HG02938 (cell line): ENCODE measurements at regions not wholly inside any gene's neighbourhood (a gene's known extent, or its start where the extent isn't known, plus 50 kb on each side); places are given as distances from the start of the nearest gene placed in this dataset.

Experiments
- ATAC-seq: cut with Tn5 transposase; IDR thresholded peaks from one replicate; pipeline ENCODE4 v1.9.1; 2021; ENCODE audit warnings: mild to moderate bottlenecking, moderate library complexity; ENCODE audit not compliant: unreplicated experiment

DNA sequence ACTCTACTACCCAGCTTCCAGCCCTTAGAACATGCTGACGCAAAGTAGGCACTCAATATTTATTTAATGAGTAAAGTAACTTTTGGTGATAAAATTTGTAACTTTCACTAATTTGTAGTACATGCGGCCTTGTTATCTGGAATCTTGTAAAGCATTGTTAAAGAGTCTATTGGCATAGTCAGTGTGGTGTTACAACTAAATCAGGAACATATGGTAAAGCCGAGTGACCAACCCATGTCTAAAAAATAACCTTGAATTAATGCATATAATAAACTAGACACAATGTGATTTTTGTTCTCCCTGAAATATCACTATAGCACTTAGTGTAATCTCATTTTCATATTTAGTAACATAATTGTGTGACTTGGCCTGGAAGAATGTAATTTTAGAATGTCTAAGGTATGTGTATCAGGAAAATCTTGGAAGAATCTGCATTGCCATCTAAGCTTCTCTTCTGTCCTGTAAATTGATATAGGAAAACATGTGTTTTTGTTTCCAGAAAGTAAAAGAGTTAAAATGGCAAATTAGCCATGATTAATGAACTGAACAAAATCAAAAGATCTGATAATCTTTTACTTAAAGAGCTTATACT is 256.7 kb upstream of the GNAI1 start:
- ATAC-seq, result no peak

DNA sequence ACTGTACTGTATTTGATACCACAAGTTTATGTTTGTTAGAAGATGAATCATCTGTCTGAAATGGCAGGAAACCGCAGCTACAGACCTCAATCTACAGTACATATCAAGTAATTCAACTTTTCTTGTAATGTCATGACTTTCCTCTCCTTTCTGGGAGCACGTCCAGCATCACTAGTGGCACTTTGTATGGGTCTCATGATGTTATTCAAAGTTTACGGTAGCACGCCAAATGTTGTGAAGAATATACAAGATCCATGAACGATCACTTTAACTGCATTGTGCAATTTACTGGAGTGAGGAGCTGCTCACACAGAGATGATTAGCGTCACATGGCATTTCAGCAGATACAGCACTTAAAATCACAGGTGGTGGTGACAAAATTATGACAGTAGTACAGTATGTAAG is 257.8 kb upstream of the GNAI1 start:
- no peak for ATAC-seq

- no peak for ATAC-seq
These were observed 259.8 kb upstream of the GNAI1 start for GRCh38 chr7:79874797-79875196.

DNA sequence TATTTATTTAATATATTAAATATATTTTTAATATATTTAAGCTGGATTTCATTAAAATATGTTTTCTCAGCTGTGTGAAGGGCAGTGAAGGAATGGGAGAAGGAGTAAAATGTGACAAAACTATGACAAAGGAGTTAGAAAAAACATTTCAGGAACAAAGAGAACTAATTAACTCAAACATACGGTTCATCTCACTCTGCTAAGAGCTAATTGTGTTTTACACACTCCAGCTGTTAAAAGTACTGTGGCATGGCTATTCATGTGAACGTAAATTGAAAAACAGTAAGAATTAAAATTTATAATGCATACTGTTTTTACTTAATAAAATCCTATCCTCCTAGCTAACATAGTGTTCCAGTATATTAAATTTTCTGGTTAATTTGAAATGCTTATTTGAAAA is 262.5 kb upstream of the GNAI1 start:
- ATAC-seq, result no peak

DNA sequence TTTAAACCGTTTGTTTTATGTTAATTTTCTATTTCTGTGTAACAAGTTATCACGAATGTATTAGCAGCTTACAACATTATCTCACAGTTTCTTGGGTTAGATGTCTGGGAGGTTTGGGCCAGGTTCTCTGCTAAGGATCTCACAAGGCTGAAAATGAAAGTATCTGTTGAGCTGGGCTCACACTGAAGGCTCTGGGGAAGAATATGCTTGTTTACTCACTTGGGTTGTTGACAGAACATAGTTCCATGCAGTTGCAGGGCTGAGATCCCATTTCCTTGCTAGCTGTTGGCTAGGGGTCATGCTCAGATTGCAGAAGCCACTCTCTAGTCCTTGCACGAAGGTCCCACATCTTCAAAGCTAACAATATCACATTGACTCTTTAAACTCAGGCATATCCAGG is 266.6 kb upstream of the GNAI1 start:
- ATAC-seq, result no peak

DNA sequence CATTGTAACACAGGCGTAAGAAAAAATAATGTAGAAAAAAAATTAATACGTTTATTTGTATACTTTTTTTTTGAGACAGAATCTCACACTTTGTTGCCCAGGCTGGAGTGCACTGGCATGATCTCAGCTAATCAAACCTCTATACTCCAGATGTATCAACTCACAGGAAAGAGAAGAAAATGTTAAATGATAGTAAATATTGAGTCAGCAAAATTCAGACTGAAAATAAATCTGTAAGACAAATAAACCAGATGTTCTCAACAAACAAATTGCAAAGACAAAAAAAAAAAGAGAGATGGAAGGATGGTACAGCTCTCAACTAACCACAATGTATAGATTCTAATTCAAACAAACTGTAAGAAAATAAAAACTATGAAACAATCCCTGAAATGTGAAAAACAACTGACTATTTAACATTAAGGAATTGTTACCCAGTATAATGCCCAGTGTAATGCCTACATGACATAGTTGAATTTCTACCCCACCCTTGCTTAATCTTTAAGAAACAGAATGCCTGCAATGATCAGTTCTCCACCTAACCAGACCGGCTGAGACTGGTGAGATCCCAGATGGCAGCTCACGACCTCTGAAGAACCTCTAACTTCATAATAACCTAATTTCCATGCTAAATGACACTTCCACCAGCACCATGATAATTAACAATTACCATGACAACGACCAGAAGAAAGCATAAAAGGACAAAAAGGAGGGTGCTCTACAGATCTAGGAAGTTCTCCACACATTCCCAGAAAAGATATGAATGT is 272.0 kb upstream of the GNAI1 start:
- ATAC-seq, result no peak

GRCh38 chr7:79855172-79855571 is 279.5 kb upstream of the GNAI1 start:
- ATAC-seq, result no peak

DNA sequence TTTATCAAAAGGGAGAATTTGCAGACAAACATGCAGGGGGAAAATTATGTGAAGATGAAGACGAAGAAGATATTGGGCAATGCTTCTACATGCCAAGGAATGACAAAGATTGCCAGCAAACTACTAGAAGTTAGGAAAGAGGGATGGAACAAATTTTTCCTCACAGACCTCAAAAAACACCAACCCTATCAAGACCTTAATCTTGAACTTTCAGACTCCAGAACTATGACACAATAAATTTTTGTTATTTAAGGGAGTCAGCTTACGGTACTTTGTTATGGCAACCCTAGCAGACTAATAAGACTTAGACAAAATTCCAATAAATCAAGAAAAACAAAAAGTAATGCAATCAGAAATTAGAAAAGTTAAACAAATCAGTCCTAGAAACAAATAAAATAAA is 280.0 kb upstream of the GNAI1 start:
- no peak for ATAC-seq

- ATAC-seq, result no peak
These were observed 296.7 kb upstream of the GNAI1 start for GRCh38 chr7:79837915-79838314.

DNA sequence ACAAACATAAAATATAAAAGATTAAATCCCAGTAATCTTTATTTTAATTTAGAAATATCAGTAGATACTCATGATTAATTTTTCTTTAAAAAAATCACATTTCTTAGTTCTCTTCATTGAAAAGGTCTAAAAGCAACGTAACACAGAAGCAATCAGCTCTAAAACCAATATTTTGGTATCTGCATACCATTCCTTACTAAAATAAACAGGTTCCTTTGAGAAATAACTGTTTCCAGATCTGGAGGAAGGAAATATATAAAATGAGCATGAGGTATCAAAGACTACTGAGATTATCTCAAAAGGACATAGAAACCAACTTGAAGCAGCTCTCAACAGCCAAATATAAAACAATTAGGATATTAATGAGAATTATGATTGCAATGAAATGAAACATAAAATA is 301.0 kb upstream of the GNAI1 start:
- no peak for ATAC-seq

DNA sequence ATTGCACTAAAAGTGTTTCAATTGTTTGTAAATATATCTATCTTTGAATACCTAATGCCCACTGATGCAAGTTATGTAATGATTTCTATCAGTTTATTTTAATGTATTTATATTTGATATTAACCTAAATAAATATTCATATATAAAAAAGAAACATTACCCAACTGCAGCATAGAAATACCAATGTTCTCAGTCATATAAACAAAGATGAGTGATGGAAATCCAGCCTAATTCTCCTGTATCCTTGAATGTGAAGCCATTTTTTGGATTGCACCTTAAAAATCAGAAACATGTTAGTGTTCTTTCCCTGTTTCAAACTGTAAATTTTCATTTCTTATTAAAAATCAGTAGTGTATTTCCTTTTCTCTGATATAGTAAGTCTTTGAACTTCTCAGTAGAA is 305.8 kb upstream of the GNAI1 start:
- no peak for ATAC-seq

DNA sequence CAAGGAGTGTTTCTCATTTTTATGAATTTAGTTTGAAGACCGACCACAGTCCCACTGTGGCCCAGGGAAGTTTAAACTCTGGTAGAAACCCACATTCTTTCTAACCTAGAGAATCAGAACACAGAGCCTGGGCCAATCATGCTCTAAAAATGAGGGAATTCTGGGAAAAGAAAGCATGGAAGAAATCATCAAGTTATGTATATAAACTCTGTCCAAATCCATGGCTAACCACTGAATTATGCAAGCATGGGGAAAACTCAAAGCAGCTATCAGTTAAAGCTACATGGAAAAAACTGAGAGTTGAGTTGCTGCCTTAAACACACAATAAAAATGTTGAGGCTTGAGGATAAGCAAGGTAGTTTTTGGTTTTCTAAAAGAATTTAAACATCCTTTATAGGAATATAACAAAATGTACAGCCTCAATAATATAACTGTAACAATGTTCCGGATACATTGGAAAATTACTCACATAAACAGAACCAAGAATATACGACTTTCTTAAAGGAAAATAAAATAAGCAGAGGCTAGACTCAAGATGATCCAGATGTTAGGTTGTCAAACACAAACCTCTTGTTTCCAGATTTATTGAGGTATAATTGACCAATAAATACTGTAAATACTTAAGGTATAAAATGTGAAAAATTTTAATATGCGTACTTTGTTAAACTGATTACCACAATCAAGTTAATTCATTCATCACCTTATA is 311.2 kb upstream of the GNAI1 start:
- ATAC-seq, result no peak

DNA sequence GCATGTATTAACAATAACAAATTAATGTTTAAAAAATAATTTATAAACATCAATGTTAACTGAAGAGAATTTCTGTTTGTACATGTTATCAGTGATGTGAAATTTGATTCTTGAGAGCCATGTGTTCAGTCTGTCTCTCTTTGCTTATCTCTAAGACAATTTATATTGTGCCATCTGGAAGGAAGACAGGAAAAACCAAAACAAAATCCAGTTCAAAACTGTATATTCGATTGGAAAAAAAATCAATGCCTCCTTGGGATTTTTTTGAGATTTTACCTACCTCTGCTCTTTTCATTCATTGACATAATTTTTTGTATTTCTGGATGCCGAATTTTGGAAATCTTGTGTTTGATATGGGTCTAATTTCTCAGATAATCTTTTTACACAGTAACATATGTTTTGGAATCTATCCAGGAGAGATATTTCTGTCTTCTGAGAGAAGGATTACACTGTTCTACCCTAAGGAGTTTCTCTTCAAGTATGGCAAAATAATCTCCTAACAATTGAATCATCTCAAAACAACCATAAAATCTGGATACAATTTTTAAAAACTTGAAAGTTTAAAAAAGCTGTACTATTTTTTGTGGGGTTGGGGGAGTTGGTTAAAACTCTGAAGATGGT is 311.9 kb upstream of the GNAI1 start:
- no peak for ATAC-seq

DNA sequence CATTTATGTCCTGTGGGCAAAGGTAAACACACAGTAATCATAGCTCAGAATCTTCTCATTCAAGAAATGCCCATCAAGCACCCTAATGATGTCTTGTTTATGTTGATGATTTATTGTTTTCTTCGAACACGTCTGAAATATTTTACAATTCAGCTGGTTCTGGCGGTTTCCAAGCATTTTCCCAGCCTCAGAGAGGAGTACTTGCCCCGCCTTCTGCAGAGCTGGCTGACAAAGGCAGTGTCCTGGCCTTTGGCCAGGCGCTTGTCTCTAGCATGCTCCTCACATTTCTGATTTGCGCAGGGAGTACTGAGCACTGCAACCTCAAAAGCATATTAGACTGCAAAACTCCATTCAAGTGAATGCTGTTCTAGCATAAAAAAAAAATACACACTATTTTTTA is 314.2 kb upstream of the GNAI1 start:
- ATAC-seq, result no peak

DNA sequence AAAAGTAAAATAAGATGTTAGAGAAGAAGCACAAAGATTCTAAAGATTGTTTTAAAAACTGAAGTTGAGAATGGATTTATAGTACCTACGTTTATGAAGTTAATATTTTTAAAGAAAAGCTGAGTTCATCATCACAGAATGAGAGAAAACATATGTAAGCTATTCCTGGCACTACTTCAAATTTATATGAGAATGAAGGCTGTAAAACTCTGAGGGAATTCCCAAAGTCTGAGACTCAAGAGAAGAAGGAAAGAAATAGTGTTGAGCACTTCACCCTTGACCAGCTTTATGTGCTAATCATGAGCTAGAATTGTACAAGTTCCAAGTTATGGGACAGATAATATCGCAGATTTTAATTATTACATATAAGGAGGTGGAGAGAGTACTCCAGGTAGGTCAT is 323.7 kb upstream of the GNAI1 start:
- ATAC-seq, result no peak

DNA sequence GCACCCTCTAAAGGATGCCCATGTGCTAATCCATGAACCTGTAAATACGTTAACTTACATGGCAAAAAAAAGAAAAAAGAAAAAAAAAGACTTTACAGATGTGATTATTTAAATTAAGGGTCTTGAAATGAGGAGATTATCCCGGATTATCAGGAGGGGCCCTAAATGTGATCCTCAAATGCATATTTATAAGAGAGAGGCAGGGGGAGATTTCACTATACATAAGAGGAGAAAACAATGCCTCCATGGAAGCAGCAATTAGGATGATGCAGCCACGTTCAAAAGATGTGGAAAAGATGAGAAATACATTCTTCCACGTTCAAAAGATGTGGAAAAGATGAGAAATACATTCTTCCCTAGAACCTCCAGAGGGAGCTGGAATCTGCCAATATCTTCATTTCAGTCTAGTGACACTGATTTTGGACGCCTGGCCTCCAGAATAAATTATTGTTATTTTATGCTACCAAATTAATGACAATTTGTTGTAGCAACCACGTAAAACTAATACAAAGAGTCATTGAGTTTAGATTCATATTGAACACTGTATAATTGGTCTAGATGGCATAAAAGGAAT is 328.4 kb upstream of the GNAI1 start:
- ATAC-seq, result no peak

GRCh38 chr7:79790656-79791262 is 337.3 kb upstream of the MAGI2 start:
- no peak for ATAC-seq

GRCh38 chr7:79789584-79790345 is 336.3 kb upstream of the MAGI2 start:
- ATAC-seq, result no peak

DNA sequence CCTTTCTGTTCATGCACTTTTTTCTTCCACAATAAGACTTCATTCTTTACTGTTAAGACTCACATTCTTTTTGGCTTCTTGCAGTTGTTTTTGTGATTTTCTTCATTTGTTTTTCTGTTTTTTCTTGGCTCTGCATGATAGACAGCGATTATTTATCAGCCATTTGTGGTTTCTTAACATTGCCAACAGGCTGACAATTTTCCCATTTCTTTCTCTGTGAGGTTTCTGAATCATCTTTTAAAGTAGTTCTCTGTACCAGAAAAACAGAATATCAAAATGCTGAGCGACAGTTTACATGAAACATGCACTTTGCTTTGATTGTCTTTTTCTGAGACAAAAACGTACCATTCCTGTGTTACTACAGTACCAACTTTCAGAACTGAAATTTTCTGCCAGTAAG is 334.2 kb upstream of the MAGI2 start:
- ATAC-seq, result no peak

DNA sequence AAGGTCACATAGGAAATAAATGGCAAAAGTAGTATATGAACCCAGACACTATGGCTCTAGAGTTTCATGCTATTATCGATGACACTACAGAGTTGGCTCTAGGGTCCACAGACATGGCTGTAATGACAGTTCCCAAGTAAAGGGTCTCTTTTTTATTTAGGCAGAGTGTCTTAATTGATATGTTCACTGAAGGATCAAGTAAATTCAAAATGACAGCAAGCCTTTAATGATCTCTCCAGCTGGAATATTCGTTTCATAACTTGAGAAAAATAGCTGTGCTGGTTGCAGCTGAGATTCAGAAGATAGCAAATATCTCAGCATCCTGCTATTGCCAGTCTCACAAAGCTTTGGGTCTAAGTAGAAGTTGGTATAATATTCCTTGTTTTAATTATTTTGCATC is 333.6 kb upstream of the MAGI2 start:
- ATAC-seq, result no peak
